ENCODE measurements at regions not wholly inside any gene's neighbourhood (a gene's known extent, or its start where the extent isn't known, plus 50 kb on each side); places are given as distances from the start of the nearest gene placed in this dataset.

DNA sequence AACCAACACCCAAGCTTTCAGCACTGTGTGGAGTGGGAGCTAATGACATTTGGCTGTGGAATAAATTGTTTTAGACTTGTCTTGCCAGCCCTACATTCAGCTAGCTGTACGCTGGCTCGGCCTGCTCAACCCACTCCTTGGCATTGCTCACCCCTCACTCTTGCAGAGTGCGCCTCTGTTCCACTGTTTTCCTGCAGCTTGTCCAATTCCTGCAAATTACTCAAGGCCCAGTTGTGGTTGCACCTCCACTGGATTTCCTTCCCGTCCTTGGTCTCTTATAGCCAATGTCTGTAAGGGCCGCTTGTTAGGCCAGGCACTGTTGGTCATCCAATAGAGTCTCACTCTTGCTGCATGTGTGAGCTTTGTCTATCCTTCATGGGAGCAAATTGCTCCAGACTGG is 55.5 kb upstream of the ADRA1D start:
- DNase-seq, result no peak
- H3K4me1 ChIP-seq (ENCODE audit: insufficient read depth, low read length), result no peaks in the 10 kb centered on the region
- no peak overlapping the region for H3K4me3 ChIP-seq (ENCODE audit: low read length)
- H3K9me3 ChIP-seq (ENCODE audit: control insufficient read depth in 1 of 2, insufficient read depth in 1 of 2, low read length in 2 of 2), result peaks cover 0 to 5% of the 10 kb centered on the region in 2 experiments
- peaks cover 11% of the 10 kb centered on the region for H3K27me3 Mint-ChIP-seq
- ChIA-PET POLR2A (no interaction called here), CTCF (no interaction called here)
- H3K27me3 ChIP-seq (ENCODE audit: control insufficient read depth in 1 of 2, insufficient read depth in 2 of 2, low read length in 2 of 2), result peaks cover 0 to 3% of the 10 kb centered on the region in 2 experiments
- no peak overlapping the region for H3K27ac ChIP-seq (ENCODE audit: low read depth in 1 of 2, low read length in 2 of 2)
- no peak for ATAC-seq (ENCODE audit: poor library complexity)
- intact Hi-C loops (cut with DNase I, micrococcal nuclease), result no loop called here
- no peak overlapping the region for H3K4me3 Mint-ChIP-seq
- H3K27ac Mint-ChIP-seq, result no peak overlapping the region
- no peaks in the 10 kb centered on the region for H3K9me3 Mint-ChIP-seq
- H3K36me3 ChIP-seq (ENCODE audit: insufficient read depth, low read length), result no peaks in the 10 kb centered on the region
- H3K4me1 Mint-ChIP-seq (ENCODE audit: low read depth), result no peaks in the 10 kb centered on the region
- H3K36me3 Mint-ChIP-seq (ENCODE audit: low read depth), result no peaks in the 10 kb centered on the region
- no peak for TF ChIP-seq CTCF (IDR thresholded peaks at IDR 0.05)

DNA sequence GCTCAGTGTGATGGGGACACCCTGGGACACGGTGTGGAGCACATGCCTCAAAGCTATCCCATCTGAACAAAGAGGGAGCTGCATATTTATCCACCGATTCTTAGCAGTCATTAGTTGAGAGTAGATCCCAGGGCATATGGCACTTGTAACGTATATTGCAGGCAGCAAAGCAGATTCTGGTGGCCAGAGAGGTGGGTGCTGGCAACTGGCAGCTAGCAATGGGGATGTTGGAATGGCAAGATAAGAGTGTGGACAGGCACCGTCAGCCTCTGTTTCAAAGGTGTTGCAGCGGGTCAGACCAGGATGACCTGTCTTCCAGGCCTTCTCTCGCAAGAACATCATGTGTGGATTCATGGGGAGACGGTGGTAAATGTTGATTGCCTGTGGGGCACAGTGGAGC is 54.0 kb upstream of the ADRA1D start:
- intact Hi-C loops (cut with DNase I, micrococcal nuclease), result no loop called here
- Histone ChIP-seq H3K36me3 (ENCODE audit: insufficient read depth, low read length) (no peaks in the 10 kb centered on the region), H3K27me3 (ENCODE audit: control insufficient read depth in 1 of 2, insufficient read depth in 2 of 2, low read length in 2 of 2) (peaks cover 3 to 7% of the 10 kb centered on the region in 2 experiments), H3K9me3 (ENCODE audit: control insufficient read depth in 1 of 2, insufficient read depth in 1 of 2, low read length in 2 of 2) (no peaks in the 10 kb centered on the region), H3K4me3 (ENCODE audit: low read length) (no peak overlapping the region), H3K27ac (ENCODE audit: low read depth in 1 of 2, low read length in 2 of 2) (no peak overlapping the region), H3K4me1 (ENCODE audit: insufficient read depth, low read length) (no peaks in the 10 kb centered on the region)
- no peak for TF ChIP-seq CTCF (IDR thresholded peaks at IDR 0.05)
- Mint-ChIP-seq H3K9me3 (no peaks in the 10 kb centered on the region), H3K27ac (no peak overlapping the region), H3K27me3 (peaks cover 26% of the 10 kb centered on the region), H3K4me3 (no peak overlapping the region), H3K4me1 (ENCODE audit: low read depth) (no peaks in the 10 kb centered on the region), H3K36me3 (ENCODE audit: low read depth) (no peaks in the 10 kb centered on the region)
- ChIA-PET POLR2A (no interaction called here), CTCF (no interaction called here)
- no peak for DNase-seq
- ATAC-seq (ENCODE audit: poor library complexity), result no peak

- Histone ChIP-seq H3K4me1 (ENCODE audit: insufficient read depth, low read length) (no peaks in the 10 kb centered on the region), H3K9me3 (ENCODE audit: control insufficient read depth in 1 of 2, insufficient read depth in 1 of 2, low read length in 2 of 2) (no peaks in the 10 kb centered on the region), H3K27ac (ENCODE audit: low read depth in 1 of 2, low read length in 2 of 2) (no peak overlapping the region), H3K4me3 (ENCODE audit: low read length) (no peak overlapping the region), H3K36me3 (ENCODE audit: insufficient read depth, low read length) (no peaks in the 10 kb centered on the region), H3K27me3 (ENCODE audit: control insufficient read depth in 1 of 2, insufficient read depth in 2 of 2, low read length in 2 of 2) (peaks cover 12 to 14% of the 10 kb centered on the region in 2 experiments)
- ChIA-PET POLR2A (no interaction called here), CTCF (no interaction called here)
- ATAC-seq (ENCODE audit: poor library complexity), result no peak
- Mint-ChIP-seq H3K27me3 (peaks cover 48% of the 10 kb centered on the region), H3K9me3 (no peaks in the 10 kb centered on the region), H3K27ac (no peak overlapping the region), H3K4me3 (no peak overlapping the region), H3K4me1 (ENCODE audit: low read depth) (no peaks in the 10 kb centered on the region), H3K36me3 (ENCODE audit: low read depth) (no peaks in the 10 kb centered on the region)
- no peak for DNase-seq
- no peak for TF ChIP-seq CTCF (IDR thresholded peaks at IDR 0.05)
- intact Hi-C loops (cut with DNase I, micrococcal nuclease), result no loop called here
These were observed 51.8 kb upstream of the ADRA1D start for GRCh38 chr20:4300921-4301320.
